Parathyroid adenoma (tissue), 2 donors: ENCODE measurements at regions not wholly inside any gene's neighbourhood (a gene's known extent, or its start where the extent isn't known, plus 50 kb on each side); places are given as distances from the start of the nearest gene placed in this dataset.

Source experiments
- H2AFZ ChIP-seq: fragments of 300-600 bp; sonication (generic); one replicate; pipeline ENCODE4 v1.7.0; 2017; ENCODE audit warnings: antibody characterized with exemption, mild to moderate bottlenecking
- H3K27ac ChIP-seq: fragments of 300-600 bp; sonication (generic); one replicate; pipeline ENCODE4 v1.7.0; 2017
- H3K27me3 ChIP-seq: fragments of 300-600 bp; sonication (generic); one replicate; pipeline ENCODE4 v1.7.0; 2017; ENCODE audit warnings: low read length; ENCODE audit not compliant: control insufficient read depth, insufficient read depth
- H3K36me3 ChIP-seq: fragments of 300-600 bp; sonication (generic); one replicate; pipeline ENCODE4 v1.7.0; 2017; ENCODE audit warnings: low read length; ENCODE audit not compliant: control insufficient read depth, insufficient read depth
- H3K4me1 ChIP-seq: fragments of 300-600 bp; sonication (generic); one replicate; pipeline ENCODE4 v1.7.0; 2017; ENCODE audit warnings: control low read depth
- H3K4me2 ChIP-seq: fragments of 300-600 bp; sonication (generic); one replicate; pipeline ENCODE4 v1.7.0; 2017; ENCODE audit warnings: low read length
- H3K4me3 ChIP-seq: fragments of 300-600 bp; sonication (generic); one replicate; pipeline ENCODE4 v1.7.0; 2017; ENCODE audit warnings: low read depth, low read length
- H3K79me2 ChIP-seq: fragments of 300-600 bp; sonication (generic); one replicate; pipeline ENCODE4 v1.7.0; 2017; ENCODE audit warnings: control low read depth
- H3K9ac ChIP-seq: fragments of 300-600 bp; sonication (generic); one replicate; pipeline ENCODE4 v1.7.0; 2017; ENCODE audit warnings: mild to moderate bottlenecking
- H3K9me3 ChIP-seq: fragments of 300-600 bp; sonication (generic); one replicate; pipeline ENCODE4 v1.7.0; 2017; ENCODE audit warnings: low read length; ENCODE audit not compliant: control insufficient read depth
- TF ChIP-seq, protein P1 (sequence below): fragments of 300-600 bp; sonication (generic); IDR thresholded peaks from one replicate; pipeline ENCODE4 v1.7.0; 2017; ENCODE audit warnings: antibody characterized with exemption, mild to moderate bottlenecking
- donor health status: primary hyperparathyroidism.

GRCh38 chr4:3343358-3343757 is 50.5 kb downstream of the RGS12 start:
- Histone ChIP-seq H3K4me3 (no peak overlapping the region), H3K27ac (no peak overlapping the region)

GRCh38 chr4:3344104-3344503 is 51.3 kb downstream of the RGS12 start:
- Histone ChIP-seq H2AFZ (no peak overlapping the region), H3K4me2 (no peak overlapping the region), H3K4me1 (peaks cover 4% of the 10 kb centered on the region), H3K36me3 (no peaks in the 10 kb centered on the region), H3K27ac (no peak overlapping the region), H3K9ac (no peak overlapping the region), H3K4me3 (no peak overlapping the region), H3K27me3 (no peaks in the 10 kb centered on the region), H3K79me2 (no peaks in the 10 kb centered on the region), H3K9me3 (no peaks in the 10 kb centered on the region)
- TF ChIP-seq, protein P1, sequence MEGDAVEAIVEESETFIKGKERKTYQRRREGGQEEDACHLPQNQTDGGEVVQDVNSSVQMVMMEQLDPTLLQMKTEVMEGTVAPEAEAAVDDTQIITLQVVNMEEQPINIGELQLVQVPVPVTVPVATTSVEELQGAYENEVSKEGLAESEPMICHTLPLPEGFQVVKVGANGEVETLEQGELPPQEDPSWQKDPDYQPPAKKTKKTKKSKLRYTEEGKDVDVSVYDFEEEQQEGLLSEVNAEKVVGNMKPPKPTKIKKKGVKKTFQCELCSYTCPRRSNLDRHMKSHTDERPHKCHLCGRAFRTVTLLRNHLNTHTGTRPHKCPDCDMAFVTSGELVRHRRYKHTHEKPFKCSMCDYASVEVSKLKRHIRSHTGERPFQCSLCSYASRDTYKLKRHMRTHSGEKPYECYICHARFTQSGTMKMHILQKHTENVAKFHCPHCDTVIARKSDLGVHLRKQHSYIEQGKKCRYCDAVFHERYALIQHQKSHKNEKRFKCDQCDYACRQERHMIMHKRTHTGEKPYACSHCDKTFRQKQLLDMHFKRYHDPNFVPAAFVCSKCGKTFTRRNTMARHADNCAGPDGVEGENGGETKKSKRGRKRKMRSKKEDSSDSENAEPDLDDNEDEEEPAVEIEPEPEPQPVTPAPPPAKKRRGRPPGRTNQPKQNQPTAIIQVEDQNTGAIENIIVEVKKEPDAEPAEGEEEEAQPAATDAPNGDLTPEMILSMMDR = no peak

More at GRCh38 chr4:3343358-3343757, 50.5 kb downstream of the RGS12 start:
- H2AFZ ChIP-seq = no peak overlapping the region
- no peaks in the 10 kb centered on the region for H3K36me3 ChIP-seq
- TF ChIP-seq, protein P1 = no peak
- no peak overlapping the region for H3K9ac ChIP-seq
- H3K9me3 ChIP-seq = no peaks in the 10 kb centered on the region
- peaks cover 4% of the 10 kb centered on the region for H3K4me1 ChIP-seq
- H3K79me2 ChIP-seq = no peaks in the 10 kb centered on the region
- no peaks in the 10 kb centered on the region for H3K27me3 ChIP-seq
- no peak overlapping the region for H3K4me2 ChIP-seq

DNA sequence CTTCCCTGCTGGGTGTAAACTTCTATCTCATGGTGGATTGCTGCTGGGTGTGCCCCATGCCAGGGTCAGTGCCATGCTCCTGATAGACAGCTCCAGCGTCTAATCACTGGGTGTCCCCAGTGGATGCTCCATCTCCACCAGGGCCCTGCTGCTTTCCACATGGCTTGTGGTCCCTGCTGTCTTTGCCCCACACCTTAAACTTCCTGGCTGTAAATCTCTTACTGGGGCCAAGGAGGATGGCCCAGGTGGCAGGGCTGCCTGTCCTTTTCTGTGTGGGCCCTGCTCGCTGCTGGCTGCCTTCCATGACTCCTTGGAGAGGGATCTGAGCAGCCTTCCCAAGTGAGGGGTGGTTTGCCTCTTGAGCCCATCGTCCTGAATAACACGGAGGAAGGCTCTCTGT is 51.8 kb downstream of the RGS12 start:
- no peaks in the 10 kb centered on the region for H3K27me3 ChIP-seq
- H3K36me3 ChIP-seq = no peaks in the 10 kb centered on the region
- H3K4me1 ChIP-seq = peaks cover 4% of the 10 kb centered on the region
- H3K4me2 ChIP-seq = no peak overlapping the region
- TF ChIP-seq, protein P1 = no peak
- no peak overlapping the region for H2AFZ ChIP-seq
- no peaks in the 10 kb centered on the region for H3K9me3 ChIP-seq
- no peak overlapping the region for H3K9ac ChIP-seq
- H3K27ac ChIP-seq = no peak overlapping the region
- H3K79me2 ChIP-seq = no peaks in the 10 kb centered on the region
- no peak overlapping the region for H3K4me3 ChIP-seq

GRCh38 chr4:3345384-3345783 is 52.6 kb downstream of the RGS12 start:
- H3K27ac ChIP-seq = no peak overlapping the region
- H3K9me3 ChIP-seq = no peaks in the 10 kb centered on the region
- no peaks in the 10 kb centered on the region for H3K27me3 ChIP-seq
- no peak overlapping the region for H3K4me2 ChIP-seq
- H3K4me1 ChIP-seq = no peaks in the 10 kb centered on the region
- H3K9ac ChIP-seq = no peak overlapping the region
- H2AFZ ChIP-seq = no peak overlapping the region
- TF ChIP-seq, protein P1 = no peak
- no peak overlapping the region for H3K4me3 ChIP-seq
- H3K36me3 ChIP-seq = no peaks in the 10 kb centered on the region
- H3K79me2 ChIP-seq = no peaks in the 10 kb centered on the region

GRCh38 chr4:3346146-3346545 is 53.3 kb downstream of the RGS12 start:
- no peak overlapping the region for H3K4me3 ChIP-seq

More at GRCh38 chr4:3346146-3346545, 53.3 kb downstream of the RGS12 start:
- Histone ChIP-seq H3K4me1 (no peaks in the 10 kb centered on the region), H2AFZ (no peak overlapping the region), H3K79me2 (no peaks in the 10 kb centered on the region), H3K27ac (no peak overlapping the region), H3K4me2 (no peak overlapping the region), H3K9ac (no peak overlapping the region), H3K36me3 (no peaks in the 10 kb centered on the region), H3K27me3 (no peaks in the 10 kb centered on the region), H3K9me3 (no peaks in the 10 kb centered on the region)
- TF ChIP-seq, protein P1 = peak; percentile 78
